Vagina (tissue), 2 donors: ENCODE measurements at regions not wholly inside any gene's neighbourhood (a gene's known extent, or its start where the extent isn't known, plus 50 kb on each side); places are given as distances from the start of the nearest gene placed in this dataset.

Source experiments
- CTCF ChIP-seq, 3 experiments: fragments of 450-650 bp in 2 of 3; fragments of 200-600 bp in 1 of 3; sonication (generic) in 1 of 3; IDR thresholded peaks; one replicate each; pipeline ENCODE4 v1.5.1; 2017 to 2019; ENCODE audit warnings: antibody characterized with exemption in 3 of 3, mild to moderate bottlenecking in 2 of 3, moderate library complexity in 2 of 3
- POLR2AphosphoS5 ChIP-seq, 2 donors: sonication (generic); formaldehyde crosslinking; IDR thresholded peaks; one replicate each; pipeline ENCODE4 v1.9.0; 2017; ENCODE audit warnings: antibody characterized with exemption in 2 of 2, mild to moderate bottlenecking in 2 of 2, low read depth in 1 of 2; ENCODE audit not compliant: insufficient read depth in 1 of 2

GRCh38 chr5:74224331-74224730 lies 416.2 kb downstream of the ENC1 start:
- no peak for TF ChIP-seq CTCF (IDR thresholded peaks at IDR 0.05)
- no peak for TF ChIP-seq POLR2AphosphoS5 (IDR thresholded peaks at IDR 0.05; ENCODE audit: insufficient read depth in 1 of 2, low read depth in 1 of 2)
